Glomerular endothelial cell (primary cell): ENCODE measurements at regions not wholly inside any gene's neighbourhood (a gene's known extent, or its start where the extent isn't known, plus 50 kb on each side); places are given as distances from the start of the nearest gene placed in this dataset.

Experiments
- DNase-seq: peaks from one replicate; pipeline ENCODE4 v3.0.0-alpha.2; 2011; ENCODE audit warnings: low read depth, low spot score; ENCODE audit errors: extremely low read depth

DNA sequence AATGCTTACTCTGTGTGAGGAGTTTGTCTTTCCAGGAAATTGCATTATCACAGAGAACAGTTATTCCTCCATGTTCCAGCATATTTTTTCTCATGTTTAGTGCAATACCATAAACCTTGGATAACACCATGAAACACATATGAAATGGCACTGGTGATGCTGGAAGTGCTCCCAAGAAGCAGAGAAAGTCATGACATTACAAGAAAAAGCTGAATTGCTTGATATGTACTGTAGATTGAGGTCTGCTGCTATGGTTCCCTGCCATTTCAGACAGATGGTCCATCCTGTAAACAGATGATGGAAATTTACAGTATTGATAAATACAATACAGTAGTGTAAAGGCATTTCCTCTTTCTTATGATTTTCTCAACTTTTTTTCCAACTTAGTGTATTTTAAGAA lies 422.1 kb downstream of the LRRIQ3 start:
- no peak for DNase-seq

DNA sequence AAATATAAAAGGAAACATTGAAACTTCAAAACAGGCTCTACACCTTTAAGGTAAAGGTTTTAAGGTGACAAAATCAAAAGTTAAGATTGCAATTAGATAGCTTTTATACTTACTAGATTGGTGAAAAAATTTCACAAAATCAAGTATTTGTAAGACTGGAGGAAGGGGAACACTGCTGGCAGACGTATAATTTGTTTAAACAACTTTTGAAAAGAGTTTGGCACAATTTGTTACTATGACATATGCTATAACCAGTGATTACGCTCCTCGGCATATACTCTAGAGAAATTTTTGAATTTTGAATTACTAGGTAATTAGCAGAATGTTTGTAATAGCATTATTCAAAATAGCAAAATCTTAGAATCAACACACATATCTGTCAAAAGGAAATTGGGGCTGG lies 425.0 kb downstream of the LRRIQ3 start:
- DNase-seq, result no peak

DNA sequence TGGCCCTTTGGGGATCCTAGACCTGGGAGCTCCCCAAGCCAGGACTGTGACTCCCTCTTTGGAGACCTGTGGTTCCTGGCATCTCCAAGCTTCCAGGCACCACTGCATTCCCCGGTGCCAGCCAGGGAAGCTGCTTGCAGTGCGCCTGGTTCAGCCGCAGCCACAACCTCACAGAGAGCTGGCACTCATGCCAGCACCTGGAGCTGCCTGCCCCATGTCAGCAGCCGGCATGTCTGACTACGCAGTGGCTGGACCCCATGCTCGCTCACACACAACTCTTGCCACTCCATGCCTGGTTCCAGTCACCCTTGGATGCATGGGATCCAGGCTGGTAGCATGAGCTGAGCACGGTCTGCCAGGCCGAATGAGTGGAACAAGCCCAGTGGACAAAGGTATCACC lies 426.6 kb downstream of the LRRIQ3 start:
- DNase-seq, result no peak

DNA sequence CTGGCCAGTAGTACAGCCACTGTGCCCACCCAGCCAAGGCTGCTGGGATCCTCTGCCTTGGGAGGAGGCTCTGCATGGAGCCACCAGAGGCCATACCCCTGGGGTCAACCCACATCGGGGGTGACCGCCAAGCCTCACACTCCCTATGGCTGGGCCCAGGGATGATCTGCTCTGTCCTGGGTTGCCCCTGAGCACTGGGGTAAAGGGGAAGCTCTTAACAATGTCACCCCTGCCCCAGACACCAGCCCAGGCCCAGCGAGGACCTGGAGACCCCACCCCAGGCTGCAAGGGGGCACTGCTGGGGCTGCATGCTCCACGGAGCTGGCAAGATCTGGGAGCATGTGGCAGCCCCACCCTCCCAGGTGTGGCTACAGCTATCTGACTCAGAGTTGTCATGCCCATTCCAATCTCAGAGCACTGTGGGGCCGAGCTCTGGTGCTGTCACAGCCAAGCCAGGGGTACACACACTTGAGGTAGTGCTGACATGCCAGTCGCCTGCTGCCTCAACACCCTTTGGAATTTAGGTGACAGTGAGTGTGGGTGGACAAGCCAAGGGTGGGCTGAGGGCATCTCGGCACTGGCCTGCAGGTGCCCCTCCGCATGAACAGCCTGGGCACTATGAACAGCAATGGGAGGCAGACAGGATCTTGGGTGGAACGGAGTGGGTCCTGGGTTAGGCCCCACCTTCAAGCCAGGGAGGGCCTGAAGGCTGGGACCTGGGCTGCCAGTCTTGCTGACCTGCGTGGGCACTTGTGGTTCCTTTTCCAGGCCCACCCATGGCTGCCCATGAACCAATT lies 427.7 kb downstream of the LRRIQ3 start:
- no peak for DNase-seq

DNA sequence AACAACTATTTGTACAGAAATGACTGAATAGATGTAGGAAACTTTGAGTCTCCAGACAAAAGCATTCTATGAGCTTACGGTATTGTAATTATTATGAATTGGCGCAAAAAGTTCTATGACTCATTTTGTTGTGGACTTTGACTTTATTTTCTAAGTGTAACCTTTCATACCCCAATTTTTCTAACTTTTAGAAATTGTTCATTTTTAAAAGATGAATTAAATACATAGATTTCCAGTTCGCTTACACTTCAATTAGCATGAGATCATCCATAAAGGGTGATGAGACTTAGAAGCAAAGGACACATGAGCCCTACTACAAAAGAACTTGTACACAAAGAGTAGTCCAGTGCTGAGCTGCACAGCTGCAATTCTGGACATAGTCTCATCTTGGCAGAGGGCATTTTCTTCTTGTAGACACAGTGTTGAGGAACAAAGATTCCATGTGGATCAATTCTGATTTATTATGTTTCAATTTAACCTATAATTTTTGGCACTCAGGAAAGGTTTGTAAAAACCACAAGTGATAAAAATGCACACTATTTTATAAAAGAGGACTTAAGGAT lies 431.1 kb downstream of the LRRIQ3 start:
- no peak for DNase-seq

DNA sequence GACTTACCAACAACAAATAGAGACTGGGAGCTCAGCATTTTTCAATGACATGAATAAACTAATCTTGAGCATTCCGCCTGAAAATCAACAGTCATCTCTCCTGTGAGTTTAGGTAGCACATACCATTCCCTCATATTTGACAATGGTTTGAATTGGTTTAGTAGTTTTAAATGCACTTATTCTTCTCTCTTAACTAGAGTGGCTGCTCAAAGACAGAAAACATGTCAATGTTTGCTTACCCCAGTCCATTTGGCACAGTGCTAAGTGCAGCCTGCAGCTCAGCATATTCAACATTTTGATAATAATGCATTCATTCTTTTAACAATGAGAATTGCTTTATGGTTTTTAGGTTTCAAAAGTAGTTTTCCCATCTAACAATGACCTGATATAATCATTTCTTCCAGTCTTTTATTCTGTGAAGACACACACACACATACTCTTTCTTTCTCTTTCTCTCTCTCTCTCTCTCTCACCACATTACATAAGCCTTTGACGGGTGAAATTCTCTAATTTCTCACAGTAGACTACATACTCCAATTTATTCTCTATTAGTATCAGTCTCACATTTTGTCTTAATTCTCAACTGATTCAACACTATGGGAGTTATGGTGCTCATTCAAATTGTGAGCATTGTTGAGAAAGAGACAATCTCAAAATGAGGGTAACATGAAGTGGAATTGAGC lies 432.3 kb downstream of the LRRIQ3 start:
- DNase-seq, result no peak

DNA sequence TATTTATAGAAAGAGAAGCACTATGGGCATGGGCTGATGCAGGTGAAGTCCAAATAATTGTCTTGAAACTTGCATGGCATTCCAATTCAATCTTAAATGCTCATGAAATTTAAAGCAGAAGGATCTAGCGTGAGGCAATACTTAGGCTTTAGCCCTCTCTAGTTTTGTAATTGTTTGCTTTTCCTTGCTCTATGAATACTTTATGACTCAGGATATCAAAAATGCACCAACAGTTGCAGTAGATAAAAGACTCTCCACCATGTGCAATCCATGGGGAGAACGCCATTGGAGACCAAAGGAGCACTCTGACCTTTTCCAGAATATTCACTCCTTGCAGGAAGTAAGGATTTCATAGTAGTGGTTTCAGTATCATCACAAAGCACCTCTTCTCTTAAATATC lies 436.4 kb downstream of the LRRIQ3 start:
- DNase-seq, result no peak

DNA sequence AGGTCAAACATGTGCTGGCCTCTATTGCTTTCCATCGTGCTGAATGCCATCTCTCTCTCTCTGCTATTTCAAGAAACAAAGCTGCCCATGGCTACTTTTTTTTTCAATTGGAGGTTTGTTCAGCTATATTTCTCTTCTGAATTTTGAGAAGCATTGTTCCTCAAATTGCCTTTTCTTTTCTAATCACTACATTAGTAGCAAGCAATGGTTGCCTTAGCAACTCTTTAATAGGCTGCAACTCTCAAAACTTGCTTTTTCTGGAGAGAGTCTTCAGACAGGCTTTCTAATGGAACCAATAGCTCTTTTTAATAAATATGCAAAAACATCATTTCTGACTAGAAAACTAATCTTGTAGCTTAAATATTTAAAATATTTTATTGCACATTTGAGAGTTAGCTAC lies 439.0 kb downstream of the LRRIQ3 start:
- DNase-seq, result no peak

DNA sequence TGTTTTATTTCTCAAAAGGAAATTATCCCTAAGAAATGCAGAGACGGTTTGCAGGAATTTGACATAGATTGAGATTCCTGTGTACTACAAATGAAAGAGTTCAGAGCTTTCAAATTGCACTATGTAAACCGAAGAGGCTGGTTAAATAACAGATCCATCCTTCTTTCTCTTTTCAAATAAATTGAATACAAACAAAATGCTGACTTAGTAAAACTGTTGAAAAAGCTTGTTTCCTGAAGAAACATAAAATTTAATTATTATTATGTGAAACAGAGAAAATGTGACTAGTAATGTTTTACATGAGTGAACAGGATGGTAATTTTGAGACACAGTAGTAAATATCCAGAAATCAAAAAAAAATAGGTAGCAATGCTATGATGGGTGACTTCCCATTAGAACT lies 441.2 kb downstream of the LRRIQ3 start:
- no peak for DNase-seq

DNA sequence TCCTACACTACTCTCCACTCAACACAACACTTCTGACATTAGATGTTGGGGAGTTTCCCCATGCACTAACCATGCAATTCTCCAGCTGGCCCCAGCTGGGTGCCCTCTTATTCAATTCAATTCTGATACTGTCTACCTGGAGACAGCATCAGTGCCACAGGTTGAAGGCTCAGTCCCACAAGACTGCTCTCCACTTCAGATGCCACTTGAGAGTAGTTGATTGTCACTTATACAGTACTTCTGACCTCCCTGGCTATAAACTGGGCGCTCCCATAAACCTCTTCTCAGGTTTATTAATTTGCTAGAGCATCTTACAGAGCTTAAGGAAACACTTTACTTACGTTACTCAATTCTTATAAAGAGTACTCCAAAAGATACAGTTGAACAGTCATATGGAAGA lies 442.3 kb downstream of the LRRIQ3 start:
- DNase-seq, result no peak

DNA sequence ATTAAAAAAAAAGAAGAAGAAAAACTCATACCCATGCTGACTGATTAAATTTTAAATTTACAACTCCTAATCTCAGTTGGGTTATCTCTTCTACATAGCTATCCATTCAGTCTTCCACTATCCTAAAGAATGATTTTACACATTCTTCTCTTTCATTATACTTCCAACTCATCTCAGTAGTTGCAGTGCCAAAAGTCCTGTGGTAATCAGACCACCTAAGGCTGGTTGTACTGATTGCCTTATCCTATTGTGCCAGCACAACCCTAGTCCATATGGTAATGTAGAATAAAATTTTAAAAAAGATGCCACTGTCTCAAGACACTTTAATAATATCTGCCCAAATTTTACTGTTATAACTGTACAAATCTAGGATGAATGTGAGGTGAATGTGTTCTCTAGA lies 448.0 kb downstream of the LRRIQ3 start:
- DNase-seq, result no peak

DNA sequence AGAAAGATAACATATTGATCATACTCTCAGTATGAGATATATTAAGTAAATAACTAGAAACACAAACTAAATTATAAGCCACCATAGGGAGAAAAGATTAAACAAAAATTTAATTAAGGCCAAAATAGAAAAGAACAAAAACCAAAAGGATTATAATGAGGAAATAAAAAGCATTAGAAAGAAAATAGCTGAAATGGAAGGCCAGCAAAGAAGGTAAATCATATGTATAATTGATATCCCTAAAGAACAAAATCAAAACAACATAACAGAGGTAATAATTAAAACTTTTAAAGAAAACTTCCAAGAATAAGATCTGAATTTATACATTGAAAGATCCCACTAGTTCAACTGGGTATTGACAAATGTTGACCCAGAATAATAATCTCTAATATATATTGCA lies 453.0 kb downstream of the LRRIQ3 start:
- DNase-seq, result no peak

DNA sequence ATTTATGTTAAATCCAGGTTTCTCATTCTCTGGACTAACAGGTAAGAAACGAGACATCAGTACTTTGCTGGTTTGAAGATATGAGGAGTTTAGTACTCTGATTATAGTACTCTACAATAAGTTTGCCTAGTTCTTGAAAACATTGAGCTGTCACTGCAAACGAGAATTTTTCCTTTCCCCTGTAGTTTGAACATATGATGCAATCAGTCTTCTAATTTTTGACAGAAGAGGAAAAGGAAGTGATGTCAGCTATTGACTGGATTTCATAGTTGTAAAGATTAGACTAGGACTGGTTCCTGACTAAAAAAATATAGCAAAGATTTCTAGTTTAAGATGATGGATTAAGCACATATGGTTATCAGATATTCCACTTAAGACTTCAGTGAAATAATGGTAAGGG lies 461.9 kb downstream of the LRRIQ3 start:
- no peak for DNase-seq

DNA sequence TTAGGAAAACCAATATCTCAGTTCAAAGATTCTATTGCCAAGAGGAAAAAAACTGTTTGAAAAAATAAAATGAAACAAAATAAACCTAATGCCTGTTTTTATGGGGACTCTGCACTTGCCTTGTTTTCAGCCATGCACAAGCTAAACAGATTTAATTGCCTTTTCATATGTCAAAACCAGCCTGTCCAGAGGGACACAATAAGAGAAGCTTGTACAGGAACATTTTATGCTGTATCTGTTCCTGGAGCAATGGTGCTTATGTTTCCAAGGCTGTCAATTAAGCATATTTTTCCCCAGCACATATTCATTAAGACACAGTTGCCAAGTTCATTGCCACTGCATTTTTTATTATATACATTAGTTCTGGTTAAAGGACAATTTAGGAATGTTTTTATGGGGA lies 470.9 kb downstream of the LRRIQ3 start:
- no peak for DNase-seq

DNA sequence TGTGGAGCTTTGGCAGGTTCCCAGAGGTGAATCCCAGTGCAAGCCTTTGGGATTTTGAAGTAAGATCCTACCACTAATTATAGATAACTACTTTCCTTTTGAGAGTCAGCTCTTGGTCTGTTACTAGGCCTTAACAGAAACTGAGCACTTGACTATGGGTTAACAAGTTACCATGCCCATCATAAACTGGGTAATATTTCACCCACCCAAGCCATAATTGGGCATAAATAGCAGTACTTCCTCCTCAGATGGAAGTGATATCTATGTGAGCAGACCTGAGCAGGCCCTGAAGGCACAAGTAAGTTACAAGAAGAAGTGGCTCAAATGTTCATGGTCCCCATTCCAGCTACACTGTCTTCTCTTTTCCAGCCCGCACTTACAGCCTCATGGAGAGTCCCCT lies 475.9 kb downstream of the LRRIQ3 start:
- no peak for DNase-seq

DNA sequence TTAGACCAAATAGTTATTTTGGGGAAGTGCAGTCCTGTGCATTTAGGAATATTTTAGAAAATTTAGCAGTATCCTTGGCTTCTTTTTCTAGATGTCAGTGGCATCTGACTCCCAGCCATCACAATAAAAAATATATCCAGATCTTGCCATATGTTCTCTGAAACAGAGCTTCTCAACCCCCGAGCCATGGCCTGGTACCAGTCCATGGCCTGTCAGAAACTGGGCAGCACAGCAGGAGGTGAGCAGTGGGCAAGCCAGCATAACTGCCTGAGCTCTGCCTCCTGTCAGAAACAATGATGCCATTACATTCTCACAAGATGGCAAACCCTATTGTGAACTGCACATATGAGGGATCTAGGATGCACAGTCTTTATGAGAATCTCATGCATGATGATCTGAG lies 480.0 kb downstream of the LRRIQ3 start:
- DNase-seq, result no peak

DNA sequence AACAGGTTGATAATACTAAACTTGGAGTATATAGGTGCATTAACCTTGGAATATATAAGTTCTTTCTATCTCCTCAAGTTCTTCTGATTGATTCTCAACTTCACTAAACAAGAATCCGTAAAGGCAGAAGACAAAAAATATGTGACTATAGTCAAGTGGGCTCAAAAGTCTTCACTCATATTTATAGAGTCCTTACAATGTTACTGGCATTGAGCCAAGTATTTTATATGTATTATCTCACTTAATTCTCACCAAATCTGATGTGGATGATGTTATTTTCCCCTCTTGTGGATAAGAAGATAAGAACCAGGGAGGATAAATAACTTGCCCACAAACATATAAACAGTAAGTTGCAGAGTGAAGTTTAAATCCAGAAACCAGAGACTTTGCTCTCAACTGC lies 486.9 kb downstream of the LRRIQ3 start:
- DNase-seq, result no peak

DNA sequence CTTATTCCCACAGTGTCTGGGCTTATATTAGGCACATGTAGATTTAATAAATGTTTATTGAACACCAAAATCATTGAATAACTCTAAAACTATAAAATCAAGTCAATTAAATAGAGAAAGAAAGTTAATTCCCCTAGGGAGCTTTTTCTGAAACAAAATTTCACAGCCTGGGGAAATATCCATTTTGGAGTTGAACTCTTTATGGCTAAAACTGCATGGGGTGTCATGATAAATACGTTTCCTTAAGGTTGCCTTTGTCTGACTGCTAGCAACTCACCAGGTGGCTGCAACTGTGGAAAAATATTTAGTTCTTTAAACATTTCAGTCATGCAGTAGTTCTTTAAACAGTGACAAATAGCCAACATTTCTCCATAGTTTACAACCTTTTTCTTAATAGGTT lies 496.1 kb downstream of the LRRIQ3 start:
- no peak for DNase-seq

DNA sequence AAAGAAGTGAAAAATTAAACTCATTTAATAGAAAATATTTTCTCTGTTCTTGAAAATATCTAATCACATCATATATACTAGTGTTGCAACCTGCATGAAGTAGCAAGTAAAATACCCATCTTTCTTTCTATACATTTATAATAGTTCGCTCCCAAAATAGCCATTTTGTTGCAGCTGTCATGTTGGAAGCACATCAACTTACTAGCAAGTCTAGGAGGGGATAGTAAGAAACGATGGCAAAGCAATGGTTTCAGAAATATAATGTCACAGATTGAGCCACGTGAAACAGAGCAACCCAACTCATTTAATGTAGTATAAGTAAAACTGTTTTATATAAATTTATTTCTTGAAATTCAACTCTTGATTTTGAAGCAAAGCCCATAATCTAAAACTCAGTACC lies 521.8 kb downstream of the LRRIQ3 start:
- no peak for DNase-seq

DNA sequence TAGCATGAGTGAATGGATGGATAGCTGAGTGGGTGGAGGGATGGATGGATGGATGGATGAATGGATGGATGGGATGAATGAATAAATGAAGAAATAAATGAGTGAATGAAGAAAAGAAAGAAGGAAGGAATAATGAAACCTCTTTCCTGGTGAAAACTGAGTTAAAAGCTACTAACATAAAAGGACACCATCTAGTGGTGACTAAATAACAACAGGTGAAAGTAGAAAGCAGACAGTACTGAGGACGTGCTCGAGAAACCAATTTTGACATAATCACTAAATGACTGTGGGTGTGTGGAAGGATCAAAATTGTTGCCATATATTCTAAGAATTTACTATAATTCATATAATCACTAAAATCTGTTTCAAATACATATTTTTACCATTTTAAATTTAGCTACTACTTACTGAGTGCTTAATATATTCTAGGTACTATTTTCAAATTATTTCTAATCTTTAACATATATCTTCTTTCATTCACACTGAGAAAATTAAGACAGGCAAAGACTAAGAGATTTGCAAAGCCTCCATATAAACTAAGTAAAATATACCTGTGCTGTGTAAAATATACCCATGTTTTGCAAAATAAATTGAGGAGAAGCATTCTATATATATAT lies 522.9 kb downstream of the LRRIQ3 start:
- no peak for DNase-seq

DNA sequence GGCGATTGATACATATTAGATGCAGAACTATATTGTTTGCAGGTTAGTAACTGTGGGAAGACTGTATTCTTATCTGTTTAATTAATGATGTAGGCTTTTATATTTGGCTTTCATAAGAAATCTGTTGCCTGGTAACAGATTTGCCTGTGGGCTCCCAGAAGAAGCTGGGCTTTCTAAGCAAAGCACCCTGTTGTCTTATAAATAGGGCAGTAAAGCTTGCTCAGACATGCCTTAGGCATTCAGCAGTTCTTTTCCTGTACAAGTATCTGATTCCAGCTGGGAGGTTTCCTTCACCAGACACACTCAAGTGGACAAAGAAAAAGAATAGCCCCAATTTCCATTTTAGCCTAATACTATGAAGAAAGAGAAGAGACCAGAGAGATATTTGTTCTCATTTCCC lies 524.0 kb downstream of the LRRIQ3 start:
- no peak for DNase-seq

DNA sequence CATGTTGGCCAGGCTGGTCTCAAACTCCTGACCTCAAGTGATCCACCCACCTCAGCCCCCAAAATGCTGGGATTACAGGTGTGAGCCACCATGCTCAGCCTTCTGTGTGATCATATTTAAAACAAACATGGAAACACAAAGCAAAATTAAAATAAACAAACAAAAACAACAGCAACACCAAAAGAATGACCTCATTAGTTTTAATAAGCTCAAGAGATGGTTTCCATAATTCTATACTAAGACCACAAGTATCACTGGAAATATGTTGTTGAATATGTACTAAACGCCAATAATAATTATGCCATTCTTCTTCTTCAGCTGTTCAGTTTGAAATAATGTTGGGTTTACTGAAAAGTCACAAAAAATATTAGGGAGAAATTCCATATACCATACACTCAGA lies 526.4 kb downstream of the LRRIQ3 start:
- no peak for DNase-seq
